ENCODE measurements at regions not wholly inside any gene's neighbourhood (a gene's known extent, or its start where the extent isn't known, plus 50 kb on each side); places are given as distances from the start of the nearest gene placed in this dataset.

DNA sequence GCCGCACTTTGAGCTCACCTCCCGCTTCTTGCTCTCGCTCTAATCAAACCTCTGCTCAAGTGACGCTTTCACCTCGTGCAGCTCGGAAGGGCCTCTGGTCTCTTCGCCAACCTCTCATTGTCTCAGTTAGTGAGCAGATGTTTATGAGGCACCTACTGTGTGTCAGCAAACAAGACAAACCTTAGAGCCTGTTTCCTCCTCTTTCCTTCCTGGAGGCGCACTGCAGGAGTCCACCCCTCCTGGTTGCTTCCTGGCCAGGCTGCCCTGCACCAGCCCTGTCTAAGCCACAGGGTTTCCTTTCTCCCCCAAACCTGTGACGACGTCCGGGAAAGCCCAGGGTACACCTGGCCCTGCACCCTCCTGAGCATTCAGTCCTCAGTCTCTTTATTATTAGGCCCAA is 84.2 kb downstream of the PHETA1 start:
- Histone ChIP-seq H3K4me3 (replicated peaks; ENCODE audit: insufficient read depth, low read length) (no peak overlapping the region), H3K27me3 (ENCODE audit: insufficient read depth, poor library complexity, severe bottlenecking) (no peaks in the 10 kb centered on the region), H3K27ac (replicated peaks) (no peak overlapping the region)
- DNase-seq (ENCODE audit: low read depth in 1 of 2, low spot score in 1 of 2) = no peak
- TF ChIP-seq, protein P1, sequence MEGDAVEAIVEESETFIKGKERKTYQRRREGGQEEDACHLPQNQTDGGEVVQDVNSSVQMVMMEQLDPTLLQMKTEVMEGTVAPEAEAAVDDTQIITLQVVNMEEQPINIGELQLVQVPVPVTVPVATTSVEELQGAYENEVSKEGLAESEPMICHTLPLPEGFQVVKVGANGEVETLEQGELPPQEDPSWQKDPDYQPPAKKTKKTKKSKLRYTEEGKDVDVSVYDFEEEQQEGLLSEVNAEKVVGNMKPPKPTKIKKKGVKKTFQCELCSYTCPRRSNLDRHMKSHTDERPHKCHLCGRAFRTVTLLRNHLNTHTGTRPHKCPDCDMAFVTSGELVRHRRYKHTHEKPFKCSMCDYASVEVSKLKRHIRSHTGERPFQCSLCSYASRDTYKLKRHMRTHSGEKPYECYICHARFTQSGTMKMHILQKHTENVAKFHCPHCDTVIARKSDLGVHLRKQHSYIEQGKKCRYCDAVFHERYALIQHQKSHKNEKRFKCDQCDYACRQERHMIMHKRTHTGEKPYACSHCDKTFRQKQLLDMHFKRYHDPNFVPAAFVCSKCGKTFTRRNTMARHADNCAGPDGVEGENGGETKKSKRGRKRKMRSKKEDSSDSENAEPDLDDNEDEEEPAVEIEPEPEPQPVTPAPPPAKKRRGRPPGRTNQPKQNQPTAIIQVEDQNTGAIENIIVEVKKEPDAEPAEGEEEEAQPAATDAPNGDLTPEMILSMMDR (IDR thresholded peaks at IDR 0.05; ENCODE audit: insufficient read depth, low read length) = no peak
- no peak for TF ChIP-seq SPI1 (IDR thresholded peaks at IDR 0.05; ENCODE audit: borderline replicate concordance, low read depth)
- no peak for TF ChIP-seq GABPA (IDR thresholded peaks at IDR 0.05; ENCODE audit: low read depth)
- TF ChIP-seq, protein P2, sequence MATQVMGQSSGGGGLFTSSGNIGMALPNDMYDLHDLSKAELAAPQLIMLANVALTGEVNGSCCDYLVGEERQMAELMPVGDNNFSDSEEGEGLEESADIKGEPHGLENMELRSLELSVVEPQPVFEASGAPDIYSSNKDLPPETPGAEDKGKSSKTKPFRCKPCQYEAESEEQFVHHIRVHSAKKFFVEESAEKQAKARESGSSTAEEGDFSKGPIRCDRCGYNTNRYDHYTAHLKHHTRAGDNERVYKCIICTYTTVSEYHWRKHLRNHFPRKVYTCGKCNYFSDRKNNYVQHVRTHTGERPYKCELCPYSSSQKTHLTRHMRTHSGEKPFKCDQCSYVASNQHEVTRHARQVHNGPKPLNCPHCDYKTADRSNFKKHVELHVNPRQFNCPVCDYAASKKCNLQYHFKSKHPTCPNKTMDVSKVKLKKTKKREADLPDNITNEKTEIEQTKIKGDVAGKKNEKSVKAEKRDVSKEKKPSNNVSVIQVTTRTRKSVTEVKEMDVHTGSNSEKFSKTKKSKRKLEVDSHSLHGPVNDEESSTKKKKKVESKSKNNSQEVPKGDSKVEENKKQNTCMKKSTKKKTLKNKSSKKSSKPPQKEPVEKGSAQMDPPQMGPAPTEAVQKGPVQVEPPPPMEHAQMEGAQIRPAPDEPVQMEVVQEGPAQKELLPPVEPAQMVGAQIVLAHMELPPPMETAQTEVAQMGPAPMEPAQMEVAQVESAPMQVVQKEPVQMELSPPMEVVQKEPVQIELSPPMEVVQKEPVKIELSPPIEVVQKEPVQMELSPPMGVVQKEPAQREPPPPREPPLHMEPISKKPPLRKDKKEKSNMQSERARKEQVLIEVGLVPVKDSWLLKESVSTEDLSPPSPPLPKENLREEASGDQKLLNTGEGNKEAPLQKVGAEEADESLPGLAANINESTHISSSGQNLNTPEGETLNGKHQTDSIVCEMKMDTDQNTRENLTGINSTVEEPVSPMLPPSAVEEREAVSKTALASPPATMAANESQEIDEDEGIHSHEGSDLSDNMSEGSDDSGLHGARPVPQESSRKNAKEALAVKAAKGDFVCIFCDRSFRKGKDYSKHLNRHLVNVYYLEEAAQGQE (IDR thresholded peaks at IDR 0.05; ENCODE audit: insufficient replicate concordance, low read depth) = no peak
- no peak for TF ChIP-seq POLR2AphosphoS5 (IDR thresholded peaks at IDR 0.05; ENCODE audit: low read depth)

DNA sequence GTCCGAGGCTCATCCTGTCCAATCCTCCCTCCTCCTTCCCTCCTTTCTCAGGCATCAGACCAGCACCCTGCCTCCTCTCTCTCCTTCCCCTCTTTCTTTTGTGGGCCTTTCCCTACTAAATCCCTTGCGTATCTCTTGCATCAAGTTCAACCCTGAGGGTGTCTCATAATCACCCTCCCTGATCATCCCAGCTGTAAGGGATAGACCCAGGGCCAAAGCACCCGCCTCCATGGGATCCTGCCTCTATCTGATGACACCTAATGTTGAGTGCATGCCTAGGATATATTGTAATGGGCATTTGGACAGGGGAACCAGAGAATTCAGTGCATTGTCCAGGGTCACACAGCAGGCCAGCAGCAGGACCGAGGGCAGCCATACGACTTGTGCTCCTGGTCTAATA is 84.9 kb downstream of the PHETA1 start:
- Histone ChIP-seq H3K27me3 (ENCODE audit: insufficient read depth, poor library complexity, severe bottlenecking) (no peaks in the 10 kb centered on the region), H3K27ac (replicated peaks) (no peak overlapping the region), H3K4me3 (replicated peaks; ENCODE audit: insufficient read depth, low read length) (no peak overlapping the region)
- no peak for DNase-seq (ENCODE audit: low read depth in 1 of 2, low spot score in 1 of 2)
- no peak for TF ChIP-seq POLR2AphosphoS5 (IDR thresholded peaks at IDR 0.05; ENCODE audit: low read depth)
- TF ChIP-seq, protein P2 (IDR thresholded peaks at IDR 0.05; ENCODE audit: insufficient replicate concordance, low read depth) = no peak
- TF ChIP-seq GABPA (IDR thresholded peaks at IDR 0.05; ENCODE audit: low read depth) = no peak
- TF ChIP-seq SPI1 (IDR thresholded peaks at IDR 0.05; ENCODE audit: borderline replicate concordance, low read depth) = no peak
- TF ChIP-seq, protein P1 (IDR thresholded peaks at IDR 0.05; ENCODE audit: insufficient read depth, low read length) = no peak

DNA sequence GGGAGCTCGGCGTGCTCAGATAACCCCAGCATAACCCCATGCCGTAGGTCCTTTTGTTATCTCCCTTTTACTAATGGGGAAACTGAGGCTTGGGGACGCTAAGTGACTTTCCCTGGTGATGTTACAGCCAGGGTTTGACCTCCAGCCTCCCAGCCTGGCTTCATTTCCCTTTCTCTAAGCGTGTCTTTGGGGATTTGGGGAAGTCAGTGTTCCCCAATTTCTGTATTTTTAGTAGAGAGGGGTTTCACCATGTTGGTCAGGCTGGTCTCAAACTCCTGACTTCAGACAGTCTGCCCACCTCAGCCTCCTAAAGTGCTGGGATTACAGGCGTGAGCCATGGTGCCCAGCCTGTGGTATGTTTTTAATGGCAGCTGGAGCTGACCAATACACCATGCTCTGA is 85.4 kb downstream of the PHETA1 start:
- TF ChIP-seq GABPA (IDR thresholded peaks at IDR 0.05; ENCODE audit: low read depth) (no peak), SPI1 (IDR thresholded peaks at IDR 0.05; ENCODE audit: borderline replicate concordance, low read depth) (no peak), POLR2AphosphoS5 (IDR thresholded peaks at IDR 0.05; ENCODE audit: low read depth) (no peak)
- TF ChIP-seq, protein P1 (IDR thresholded peaks at IDR 0.05; ENCODE audit: insufficient read depth, low read length) = no peak
- TF ChIP-seq, protein P2 (IDR thresholded peaks at IDR 0.05; ENCODE audit: insufficient replicate concordance, low read depth) = no peak
- Histone ChIP-seq H3K27ac (replicated peaks) (no peak overlapping the region), H3K27me3 (ENCODE audit: insufficient read depth, poor library complexity, severe bottlenecking) (no peaks in the 10 kb centered on the region), H3K4me3 (replicated peaks; ENCODE audit: insufficient read depth, low read length) (no peak overlapping the region)
- DNase-seq (ENCODE audit: low read depth in 1 of 2, low spot score in 1 of 2) = no peak

Data from HL-60 (cell line).